AG09319 (cell line): ENCODE measurements at regions not wholly inside any gene's neighbourhood (a gene's known extent, or its start where the extent isn't known, plus 50 kb on each side); places are given as distances from the start of the nearest gene placed in this dataset.

Source experiments
- DNase-seq: peaks from one replicate; pipeline ENCODE4 v3.0.0-alpha.2; 2010; ENCODE audit warnings: low read depth; ENCODE audit errors: extremely low read depth
- TF ChIP-seq, protein P1 (sequence below): IDR thresholded peaks from 2 replicates; pipeline ENCODE4 v1.5.1; 2011; ENCODE audit warnings: low read depth, mild to moderate bottlenecking, inconsistent platforms, low read length, moderate library complexity

DNA sequence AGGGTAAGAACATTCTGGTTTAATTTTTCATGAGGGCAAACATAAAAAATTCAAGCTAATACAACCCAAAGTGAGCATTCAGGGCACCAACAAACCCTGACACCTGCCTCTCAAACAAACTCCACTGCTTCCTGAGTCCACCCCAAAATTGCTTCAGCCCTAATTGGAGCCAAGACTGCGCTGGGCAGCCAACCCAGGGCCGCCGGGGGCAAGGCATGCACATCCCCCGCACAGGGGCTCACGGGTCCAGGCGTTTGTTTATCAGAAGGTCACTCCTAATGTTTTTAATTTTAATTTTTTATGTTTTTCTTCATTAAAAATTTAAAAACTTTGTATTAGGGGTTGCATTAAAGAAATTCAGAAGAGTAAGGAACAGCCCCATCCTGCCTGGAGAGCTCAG lies 459.1 kb upstream of the CDH4 start:
- TF ChIP-seq, protein P1, sequence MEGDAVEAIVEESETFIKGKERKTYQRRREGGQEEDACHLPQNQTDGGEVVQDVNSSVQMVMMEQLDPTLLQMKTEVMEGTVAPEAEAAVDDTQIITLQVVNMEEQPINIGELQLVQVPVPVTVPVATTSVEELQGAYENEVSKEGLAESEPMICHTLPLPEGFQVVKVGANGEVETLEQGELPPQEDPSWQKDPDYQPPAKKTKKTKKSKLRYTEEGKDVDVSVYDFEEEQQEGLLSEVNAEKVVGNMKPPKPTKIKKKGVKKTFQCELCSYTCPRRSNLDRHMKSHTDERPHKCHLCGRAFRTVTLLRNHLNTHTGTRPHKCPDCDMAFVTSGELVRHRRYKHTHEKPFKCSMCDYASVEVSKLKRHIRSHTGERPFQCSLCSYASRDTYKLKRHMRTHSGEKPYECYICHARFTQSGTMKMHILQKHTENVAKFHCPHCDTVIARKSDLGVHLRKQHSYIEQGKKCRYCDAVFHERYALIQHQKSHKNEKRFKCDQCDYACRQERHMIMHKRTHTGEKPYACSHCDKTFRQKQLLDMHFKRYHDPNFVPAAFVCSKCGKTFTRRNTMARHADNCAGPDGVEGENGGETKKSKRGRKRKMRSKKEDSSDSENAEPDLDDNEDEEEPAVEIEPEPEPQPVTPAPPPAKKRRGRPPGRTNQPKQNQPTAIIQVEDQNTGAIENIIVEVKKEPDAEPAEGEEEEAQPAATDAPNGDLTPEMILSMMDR = no peak

DNA sequence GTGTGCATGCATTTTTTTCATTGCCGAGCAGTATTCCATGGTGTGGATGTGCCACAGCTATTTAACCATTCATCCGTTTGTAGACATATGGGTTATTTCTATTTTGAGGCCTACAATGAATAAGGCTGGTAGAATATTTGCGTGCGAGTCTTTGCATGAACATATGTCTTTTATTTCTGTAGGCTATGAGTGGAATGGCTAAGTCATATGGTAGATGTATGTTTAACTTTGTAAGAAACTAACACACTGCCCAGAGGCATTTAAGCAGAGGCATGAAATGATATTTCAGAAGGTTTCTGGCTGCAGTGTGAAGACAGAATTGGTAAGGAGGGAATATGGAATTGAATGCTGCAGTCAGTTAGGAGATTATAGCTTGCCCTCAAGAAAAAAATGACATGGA lies 457.4 kb upstream of the CDH4 start:
- TF ChIP-seq, protein P1 = no peak
- DNase-seq = no peak

More for the DNA sequence above, 459.1 kb upstream of the CDH4 start:
- DNase-seq = no peak

DNA sequence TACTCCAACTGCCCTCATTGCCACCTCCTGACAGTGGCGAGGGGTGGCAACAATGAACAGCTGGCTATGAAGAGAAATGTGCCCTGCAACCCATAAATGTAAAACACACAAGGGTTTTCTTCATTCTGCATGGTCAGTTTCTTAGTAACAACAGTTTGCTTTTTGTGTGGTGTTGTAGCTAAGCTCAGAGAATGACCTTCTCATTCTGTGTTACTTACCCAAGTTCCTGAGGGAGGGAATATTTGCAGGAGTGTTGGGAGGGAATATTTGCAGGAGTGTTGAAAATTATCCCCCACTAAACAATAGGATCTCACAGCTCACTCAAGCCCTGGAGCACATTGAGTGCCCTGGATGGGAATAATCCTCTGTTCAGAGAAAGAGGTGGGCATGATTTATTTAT lies 456.4 kb upstream of the CDH4 start:
- TF ChIP-seq, protein P1 = no peak
- no peak for DNase-seq

DNA sequence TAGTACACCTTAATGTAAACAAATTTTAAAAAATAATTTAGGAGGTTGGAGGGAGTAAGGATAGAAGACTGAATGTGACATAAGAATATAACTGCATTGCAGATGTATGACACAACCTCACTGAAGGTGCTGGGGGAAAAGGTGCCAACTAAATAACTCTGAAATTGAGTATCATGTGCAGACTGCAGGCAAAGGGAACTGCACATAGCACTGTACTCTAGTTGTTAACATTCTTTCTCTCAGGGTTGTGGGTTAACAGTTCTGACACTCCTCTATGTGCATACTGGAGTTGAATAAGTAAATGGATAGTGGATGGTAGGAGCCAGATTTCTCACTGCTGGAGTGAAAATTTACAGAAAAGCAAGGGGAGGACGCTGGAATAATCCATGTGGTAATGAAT lies 451.9 kb upstream of the CDH4 start:
- no peak for DNase-seq
- TF ChIP-seq, protein P1 = no peak

DNA sequence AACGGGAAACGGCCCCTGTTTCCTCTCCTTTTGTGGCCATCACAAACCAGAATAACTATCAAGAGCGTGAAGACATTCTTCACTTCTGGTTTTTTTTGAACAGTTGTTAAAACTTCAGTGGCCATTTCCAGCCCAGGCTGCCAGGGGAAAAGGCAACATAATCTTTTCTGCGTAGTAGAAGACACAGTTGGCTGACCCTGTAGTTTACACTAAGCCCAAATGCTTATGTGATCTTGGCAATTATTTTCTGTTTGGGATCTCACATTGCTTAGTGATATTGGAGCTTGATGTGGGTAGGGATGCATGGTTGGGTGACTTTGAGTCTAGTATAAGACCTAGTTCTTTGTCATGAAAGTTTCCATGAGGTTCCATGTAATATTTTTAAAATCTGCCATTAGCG lies 449.4 kb upstream of the CDH4 start:
- TF ChIP-seq, protein P1 = no peak
- DNase-seq = no peak

DNA sequence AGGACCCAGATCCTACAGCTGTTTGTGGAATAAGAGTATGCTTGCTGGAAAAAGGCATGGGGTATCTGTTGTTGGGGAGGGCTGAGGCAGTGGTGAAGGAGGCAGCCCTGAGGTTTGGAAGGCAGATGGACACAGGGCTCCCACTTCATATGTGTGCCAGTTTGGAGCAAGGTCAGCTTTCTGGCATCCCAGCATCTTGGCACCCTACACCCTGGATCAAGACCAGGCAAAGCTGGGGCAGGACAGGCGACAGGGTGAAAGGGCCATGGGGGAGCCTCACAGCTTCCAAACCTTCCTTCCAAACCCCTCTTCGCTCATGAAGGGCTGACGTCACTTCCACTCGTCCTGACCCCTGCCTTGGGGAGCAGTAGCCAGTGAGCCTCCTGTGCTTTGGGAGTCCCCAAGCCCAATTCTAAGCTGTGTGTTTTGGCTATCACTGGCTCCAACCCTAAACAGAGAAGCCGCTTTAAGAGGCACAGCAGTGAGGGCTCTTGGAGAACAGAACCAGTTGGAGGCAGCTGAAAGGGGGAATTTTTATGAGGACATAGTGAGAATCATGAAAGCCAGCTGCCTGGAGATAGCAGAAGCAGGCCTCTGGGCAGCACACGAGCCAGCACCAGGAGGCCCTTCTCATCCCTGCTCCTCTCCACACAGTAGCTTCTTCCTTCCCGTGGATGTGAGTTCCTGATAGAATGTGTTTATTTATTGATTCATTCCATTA lies 448.6 kb upstream of the CDH4 start:
- TF ChIP-seq, protein P1 = no peak
- DNase-seq = no peak

DNA sequence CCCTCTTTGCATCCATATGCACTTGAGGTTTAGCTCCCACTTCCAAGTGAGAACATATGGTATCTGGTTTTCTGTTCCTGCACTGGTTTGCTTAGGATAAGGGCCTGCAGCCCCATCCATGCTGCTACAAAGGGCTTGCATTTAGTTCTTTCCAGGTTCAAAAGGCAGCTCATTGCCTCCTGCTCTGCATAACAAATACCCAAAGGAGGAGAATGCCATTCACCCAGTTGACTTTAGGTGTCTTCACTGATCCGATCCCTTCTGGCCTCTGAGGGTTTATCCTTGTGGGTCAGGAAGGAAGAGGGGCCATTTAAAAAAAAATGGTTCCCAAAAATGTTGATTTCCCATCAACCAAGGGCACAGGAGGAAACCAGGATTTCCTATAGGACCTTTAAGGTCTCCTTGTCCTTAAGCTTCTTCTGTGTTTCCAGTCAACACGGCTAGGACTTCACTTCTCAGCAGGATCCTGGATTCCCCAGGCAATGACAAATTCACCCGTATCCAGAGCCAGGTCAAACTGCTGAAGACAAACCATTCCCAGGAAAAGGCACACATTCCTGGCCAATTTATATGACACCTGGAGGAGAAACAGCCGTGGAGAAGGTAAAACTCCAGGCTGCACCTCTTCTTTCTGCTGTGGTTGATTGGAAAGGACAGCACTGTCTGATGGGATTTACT lies 447.7 kb upstream of the CDH4 start:
- no peak for DNase-seq
- TF ChIP-seq, protein P1 = no peak
